Middle frontal gyrus (tissue), 1 donor: ENCODE measurements at regions not wholly inside any gene's neighbourhood (a gene's known extent, or its start where the extent isn't known, plus 50 kb on each side); places are given as distances from the start of the nearest gene placed in this dataset.

Experiments used
- DNase-seq: peaks from one replicate; pipeline ENCODE4 v3.0.0-alpha.2; 2015; ENCODE audit warnings: low spot score; ENCODE audit errors: extremely low spot score

DNA sequence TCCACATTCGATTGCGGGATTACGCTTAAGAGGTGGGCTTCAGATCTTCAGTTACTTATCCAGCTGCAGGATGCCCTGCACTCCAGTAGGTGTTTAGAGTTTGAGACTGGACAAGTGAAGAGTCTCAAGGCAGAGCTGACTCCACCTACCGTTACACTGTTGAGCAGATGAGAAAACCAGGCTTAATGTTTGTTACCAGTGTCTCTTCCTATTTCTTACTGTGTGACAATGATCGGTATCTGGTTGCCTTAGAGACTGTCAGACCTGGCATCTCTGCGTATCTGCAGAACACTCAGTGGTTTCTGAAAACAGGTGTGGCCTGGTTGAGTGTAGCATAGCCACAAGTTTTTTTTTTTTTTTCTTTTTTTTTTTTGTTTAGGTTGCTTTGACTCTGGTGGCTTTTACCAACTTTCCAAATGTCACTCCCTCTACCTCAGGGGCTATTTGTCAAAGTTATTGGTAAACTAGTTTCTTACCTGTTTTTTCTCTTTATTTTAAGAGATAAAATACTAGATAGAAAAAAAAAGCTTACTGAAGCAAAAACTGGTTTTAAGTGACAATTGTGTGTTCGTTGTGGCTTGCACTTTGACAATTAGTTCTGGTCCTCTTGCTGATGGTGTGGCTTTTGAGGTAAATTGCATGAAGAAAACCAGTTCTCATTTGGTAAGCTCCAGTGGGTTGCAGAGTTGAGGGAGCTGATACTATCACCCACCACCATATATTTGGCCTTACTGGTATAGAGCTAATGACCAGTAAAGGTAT is 284.8 kb downstream of the ETS1 start:
- DNase-seq = no peak

DNA sequence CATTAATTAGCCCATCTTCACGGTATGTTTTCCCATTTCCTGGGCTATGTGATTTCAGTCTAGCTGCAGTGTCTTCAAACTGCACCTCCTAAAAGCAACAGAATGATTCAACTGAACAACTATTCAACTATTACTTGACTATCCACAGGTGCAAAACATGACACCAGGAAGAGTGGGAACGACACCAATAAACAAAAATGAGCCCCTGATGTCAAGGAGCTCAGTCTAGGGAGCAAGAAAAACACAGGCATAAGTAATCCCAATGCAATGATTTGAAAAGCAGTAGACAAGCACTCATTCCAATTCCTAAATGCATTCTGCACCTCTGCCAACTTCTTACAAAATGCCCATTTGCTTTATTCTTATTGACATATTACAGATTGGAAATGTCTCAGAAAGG is 285.6 kb downstream of the ETS1 start:
- DNase-seq = no peak

DNA sequence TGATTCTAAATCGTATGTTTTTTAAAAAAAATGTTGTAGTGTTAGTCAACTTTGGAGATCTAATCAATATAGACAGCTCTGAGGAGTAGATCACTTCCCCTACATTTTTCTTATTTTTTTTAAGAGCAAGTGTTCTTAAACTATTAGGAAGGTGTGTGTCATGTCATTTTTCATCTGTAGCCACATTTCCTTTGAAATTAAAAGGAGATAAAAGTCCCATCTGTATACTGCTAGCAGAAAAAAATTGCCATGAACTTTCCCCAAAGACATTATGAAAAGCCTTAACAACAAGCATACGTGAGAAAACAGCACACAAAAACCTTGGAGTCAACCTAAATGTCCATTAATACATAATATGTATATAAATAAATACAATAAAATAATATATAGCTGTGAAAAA is 286.6 kb downstream of the ETS1 start:
- no peak for DNase-seq

DNA sequence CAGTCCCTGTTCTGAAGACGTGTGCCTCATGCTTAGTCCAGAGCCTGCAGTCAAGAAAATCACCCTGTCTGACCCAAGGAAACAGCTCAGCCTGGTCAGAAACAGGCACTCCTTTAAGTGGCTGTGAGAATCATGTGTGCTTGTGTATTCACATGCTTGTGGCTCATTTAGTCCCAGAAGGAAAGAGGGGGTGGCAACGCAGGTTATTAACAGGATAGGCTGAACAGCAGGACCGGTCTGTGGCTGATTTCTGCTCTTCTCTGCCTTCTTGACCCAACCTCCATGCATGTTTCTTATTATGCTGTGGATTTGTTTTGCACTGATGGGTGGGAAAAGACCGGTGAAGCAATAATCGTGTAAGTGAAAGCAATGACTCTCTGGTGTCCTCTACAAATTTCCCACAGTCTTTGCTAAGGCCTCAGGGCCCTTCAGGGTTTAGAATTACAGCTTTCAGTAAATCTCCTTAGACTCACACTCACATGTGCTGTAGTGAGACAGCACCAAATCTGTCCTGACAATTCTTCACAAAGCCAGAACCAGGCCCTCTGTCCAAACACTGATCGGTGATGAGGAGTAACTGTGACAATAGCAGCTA is 288.1 kb downstream of the ETS1 start:
- DNase-seq = no peak

DNA sequence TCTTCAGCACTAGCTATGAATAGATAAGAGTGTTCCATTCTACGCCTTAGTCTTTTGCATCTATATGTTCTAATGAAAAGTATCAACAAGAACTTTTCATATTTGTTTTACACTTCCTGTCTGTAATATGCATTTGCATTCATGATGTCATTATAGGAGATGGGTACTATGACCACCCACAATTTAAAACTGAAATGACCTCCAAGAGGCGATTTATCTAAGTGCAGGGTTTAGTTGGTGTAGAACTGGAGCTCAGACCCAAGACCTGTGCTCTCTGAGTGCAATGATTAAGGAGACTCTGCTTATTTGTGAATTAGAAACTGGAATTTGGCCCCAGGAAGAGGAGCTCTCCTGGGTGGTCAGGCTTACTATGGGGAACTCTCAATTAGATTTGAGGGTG is 289.1 kb downstream of the ETS1 start:
- no peak for DNase-seq

DNA sequence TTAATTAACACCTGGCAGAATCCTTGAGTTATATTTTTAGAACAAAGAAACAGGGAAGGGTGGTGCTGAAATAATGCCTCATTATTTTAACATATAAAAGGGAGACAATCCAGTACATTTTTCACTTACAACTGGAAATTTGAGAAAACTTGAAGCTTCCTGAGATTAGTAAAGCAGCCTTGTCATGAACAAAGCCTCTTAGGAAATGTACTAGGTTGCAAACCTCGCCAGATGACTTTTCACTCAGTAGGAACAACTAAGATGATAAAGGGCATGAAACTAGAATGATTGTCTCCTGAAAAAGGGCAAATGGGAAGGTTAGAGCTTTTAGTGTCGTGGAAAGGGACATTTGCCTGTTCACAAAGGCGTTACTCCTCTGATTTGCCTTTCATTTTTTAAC is 289.6 kb downstream of the ETS1 start:
- no peak for DNase-seq

DNA sequence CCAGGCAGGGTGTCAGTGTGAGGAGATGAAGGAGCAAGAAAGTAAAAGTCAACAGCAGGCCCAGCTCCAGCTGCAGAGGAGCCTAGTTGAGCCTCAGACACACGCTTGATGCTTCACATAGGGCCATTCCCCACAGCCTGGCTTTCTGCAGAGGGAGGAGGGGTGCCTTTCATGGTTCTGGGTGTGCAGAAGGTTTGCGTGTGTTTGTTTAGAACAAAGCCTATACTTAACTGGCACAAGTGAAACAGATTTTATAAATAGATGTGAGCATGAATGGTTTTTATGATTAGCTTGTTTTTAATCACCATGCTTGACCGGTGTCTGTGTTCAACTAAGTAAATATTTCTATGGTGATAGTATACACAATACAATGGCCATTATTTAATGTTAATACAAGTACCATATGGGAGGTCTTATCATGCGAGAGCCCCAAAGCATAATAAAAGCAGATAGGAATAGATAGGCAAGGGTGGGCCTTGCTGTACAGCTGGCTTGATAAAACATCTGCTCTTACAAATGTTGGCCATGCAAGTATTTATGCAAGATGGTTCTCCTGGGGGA is 290.2 kb downstream of the ETS1 start:
- DNase-seq = no peak

DNA sequence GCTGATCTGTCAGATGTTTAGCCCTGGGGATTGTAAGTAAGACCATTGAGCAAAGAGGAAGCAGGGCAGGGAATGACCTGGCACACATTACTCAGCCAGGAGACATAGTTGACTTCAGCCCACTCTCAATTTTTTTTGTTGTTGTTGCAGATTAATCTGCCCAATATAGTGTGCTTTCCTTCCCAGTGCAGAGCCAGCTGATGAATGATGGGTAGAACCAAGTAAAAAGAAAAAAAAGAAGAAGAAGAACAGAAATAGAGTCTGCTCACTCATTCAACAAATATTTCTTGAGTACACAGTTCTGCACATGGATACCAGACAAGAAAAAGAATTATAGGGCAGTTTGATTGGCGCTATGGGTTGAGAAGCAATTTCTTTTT is 292.7 kb downstream of the ETS1 start:
- DNase-seq = no peak

DNA sequence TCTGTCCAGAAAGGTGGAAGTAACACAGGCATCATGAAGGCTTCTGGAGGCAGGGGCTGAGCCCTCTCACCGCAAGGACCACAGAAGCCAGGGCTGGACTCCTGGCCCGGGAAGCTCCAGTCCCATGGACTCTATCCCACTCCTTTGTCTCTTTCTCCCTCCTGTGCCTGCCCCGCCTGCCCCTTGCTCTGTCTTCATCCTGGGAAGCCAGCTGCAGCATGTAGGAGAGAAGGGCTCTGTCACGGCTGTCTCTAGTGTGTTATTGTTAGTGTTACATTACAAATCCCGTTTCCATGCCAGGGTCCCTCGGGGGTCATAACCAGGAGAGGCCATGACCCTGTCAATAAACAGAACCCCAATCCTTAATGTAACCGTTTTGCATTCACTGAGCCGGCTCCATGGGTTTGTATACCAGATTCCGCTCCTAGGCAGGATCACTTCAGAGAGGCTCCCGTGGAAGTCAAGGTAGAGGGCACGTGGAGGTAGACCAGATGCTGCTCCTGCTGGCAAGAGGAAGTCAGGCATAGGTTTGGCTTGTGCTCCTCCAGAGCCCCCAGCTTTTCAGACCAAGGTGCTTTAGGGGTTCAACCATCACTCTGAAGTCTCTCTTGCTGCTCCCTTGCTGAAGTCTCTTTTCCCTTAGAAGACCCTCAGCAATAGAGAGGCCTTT is 293.2 kb downstream of the ETS1 start:
- no peak for DNase-seq

DNA sequence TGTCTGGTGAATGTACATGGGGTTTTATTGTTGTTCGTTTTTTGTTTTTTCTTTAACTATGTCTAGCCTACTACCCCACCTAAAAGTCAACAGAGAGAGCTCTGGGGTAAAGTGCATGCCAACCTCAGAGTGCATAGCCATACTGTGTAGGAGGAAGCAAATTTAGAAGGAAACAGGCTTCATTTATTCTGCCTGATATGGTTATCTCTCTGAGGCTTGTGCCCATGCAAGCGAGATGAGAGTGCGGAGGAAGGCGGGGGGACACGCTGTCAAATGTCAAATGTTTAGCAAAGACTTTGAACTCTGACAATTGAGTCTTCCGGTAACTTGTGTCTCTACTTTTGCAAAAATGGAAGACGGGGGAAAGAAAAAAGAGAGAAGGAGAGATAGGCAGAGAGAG is 295.5 kb downstream of the ETS1 start:
- DNase-seq = no peak

DNA sequence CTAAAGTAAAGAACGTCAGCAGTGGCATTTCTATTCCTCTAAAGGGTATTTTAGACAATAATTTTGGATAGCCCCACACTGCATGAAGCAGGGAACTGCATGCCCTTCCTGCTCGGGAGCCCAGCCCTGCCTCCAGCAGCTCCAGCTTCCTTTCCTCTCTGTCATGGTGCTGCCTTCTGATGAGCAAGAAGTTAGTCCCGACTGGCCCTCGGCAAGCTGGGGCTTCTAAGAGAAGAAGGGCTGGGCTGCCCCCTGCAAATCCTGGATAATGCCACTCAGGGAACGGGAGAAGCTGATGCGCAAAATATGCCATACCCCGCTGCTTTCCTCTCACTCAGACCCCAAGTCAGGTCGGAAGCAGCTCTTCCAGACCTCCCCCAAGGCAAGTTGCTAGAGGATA is 296.4 kb downstream of the ETS1 start:
- no peak for DNase-seq

DNA sequence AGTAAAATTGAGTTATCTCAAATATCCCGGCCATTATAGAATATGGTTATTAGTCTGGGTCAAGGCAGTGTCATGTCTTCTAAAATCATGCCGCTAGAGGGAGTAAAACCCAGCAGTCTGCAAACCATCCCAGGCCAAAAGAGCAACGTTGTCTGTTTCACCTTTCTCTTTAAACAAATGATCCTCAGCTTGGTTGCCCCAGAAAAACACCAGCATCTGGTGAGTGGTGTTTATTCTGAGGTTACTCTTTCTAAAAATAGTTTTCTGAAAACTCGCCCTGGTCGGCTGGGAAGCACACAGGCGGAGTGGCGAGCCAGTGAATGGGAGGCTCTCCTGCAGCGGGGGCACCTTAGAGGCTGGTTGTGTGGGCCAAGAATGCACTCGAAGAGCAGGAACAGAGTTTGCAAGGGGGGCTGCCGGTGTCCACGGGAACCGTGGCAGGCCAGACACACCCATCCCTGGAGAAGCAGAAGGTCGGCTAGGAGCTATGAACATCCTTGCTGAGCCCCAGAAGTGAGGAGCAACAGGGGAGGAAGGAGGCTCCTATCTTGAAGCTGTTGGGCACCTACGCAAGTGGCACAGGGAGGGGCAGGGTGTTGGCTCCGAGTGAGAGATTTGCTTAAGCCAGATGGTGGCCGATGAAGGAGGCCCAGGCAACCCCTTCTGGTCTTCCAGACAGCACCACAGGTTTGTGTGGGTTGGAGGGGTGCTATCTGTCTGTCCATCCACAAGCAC is 297.1 kb downstream of the ETS1 start:
- peak; percentile 54 for DNase-seq

DNA sequence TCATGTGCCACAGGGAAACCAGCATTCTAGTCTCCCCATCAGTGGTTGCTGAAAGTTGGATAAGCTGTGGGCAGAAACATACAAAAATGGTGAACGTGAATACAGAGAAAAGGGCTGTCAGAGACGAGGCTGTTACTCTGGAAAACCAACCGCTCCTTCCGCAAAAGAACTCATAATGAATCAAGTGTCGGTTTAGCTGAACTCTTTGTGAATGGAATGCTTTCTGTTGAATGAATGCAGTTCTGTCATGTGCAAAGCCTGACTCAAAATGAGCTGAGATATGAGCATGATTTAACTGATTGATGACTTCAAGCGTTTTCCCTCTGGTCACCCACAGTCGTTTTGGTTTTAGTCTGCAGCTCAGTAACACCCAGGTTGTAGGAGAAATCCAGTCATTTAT is 298.3 kb downstream of the ETS1 start:
- DNase-seq = no peak

DNA sequence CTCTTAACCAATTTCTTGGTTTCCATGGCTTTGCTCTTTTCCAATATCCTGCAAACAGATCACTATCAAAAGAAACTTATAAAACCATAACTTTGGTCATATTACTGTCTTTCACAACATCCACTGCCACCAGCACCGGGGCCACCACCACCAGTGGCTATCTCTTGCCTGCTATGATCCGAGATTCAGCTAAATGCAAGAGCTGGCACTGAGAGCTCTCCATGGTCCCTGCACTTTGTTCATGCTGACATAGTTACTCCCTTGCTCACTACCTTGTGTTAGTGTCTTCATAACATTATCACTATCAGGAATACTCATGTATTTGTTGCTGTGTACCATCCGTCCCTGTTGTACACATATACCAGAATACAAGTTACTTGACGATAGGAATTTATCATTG is 299.0 kb downstream of the ETS1 start:
- DNase-seq = no peak

DNA sequence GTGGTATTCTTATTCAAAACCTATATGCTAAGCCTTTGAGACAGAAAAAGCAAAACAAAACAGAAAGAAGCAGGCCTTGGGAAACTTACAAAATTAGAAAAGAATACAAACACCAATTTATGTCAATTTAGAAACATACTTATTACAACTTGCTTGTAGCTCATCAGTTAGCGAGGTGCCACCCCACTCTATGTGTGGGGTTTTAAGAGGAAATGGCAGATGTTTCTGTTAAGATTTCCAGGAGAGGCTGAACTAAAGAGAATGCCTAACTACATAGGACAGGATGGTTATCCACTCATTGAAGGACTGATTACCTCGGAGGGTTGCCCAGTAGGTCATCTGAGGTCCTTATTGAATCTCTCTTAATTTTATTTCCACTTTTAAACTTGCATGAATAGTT is 302.0 kb downstream of the ETS1 start:
- DNase-seq = no peak

DNA sequence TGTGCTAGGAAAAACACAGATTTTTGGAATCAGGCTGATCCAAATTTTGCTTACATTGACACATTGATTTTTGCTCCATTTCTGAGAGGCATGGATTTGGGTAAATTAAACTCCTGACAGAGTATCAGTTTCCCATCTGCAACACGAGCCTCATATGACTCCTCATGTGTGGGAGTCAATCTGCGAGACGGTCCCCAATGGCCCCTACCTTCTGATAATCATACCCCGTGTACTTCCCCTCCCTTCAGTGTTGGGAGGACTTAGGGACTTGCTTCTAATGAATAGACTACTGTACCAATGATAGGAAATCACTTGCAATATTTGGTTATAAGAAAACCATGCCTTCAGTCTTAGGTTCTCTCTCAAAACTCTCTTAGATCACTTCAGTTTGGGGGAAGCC is 302.7 kb downstream of the ETS1 start:
- DNase-seq = no peak

DNA sequence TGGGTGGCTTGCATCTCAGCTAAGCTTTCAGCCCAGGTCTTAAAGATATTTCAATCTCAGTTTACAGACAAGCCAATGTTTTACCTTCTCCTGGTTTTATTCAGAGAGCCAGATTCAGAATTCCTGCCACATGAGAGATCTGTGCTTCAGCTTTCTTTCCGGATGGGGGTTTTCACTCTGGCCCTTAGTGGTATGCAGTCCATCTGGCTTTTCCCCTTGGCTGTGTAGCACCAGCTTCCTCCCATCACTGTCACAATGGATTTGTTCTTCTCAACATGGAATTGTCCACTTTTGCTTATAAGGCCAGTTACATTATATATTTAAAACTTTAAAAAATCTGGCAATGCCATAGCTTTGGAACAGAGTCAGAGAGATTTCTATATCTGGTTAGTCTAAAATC is 303.9 kb downstream of the ETS1 start:
- no peak for DNase-seq

DNA sequence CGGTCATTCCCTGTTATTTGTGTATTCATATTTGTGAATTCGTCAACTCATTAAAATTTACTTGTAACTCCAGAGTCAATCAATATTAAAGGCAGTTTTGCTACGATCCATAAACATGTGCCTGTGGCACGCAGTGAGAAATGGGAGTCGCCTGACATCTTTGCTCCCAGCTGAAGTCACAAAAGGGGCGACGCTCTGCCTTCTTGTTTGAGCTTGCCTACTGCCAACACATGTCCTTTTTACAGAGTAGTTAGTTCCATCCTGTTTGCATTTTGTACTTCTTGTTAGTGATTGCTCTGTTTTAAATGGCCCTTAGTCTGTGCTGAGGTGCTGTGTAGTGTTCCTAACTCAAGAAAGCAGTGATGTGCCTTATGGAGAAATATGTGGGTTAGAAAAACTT is 305.3 kb downstream of the ETS1 start:
- DNase-seq = no peak

DNA sequence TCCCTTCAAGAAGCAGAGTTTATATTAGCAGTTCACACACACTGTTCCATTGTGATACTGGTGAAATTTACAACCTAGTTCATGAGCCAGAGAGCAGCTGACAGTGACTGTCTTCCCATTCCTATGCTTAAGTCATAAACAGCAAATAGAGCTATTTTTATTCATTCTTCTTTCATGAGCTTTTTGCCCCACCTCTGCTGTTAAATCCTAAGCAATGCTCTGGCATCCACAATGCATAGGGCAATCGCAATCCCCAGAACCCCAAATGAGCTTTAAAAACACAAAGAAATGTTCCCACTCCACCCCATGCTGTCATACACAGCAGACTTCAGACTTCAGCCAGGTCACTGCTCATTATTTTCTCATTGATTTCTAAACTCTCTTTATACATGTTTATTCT is 307.5 kb downstream of the ETS1 start:
- no peak for DNase-seq

DNA sequence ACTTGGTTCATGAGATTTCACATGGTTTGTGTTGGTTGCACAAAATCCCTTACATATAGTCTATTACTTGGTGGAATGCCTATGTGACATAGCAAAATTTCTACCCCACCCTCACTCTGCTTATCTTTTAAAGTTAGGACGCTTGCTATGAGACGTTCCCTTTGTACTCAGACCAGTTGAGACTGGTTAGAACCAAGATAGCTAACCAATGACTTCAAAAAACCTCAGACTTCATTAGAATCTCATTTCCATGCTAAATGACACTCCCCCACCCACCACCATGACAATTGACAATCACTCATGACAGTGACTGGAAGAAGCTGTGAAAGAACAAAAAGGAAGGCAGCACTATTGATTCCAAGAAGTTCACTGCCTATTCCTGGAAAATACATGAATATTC is 313.6 kb downstream of the ETS1 start:
- no peak for DNase-seq

DNA sequence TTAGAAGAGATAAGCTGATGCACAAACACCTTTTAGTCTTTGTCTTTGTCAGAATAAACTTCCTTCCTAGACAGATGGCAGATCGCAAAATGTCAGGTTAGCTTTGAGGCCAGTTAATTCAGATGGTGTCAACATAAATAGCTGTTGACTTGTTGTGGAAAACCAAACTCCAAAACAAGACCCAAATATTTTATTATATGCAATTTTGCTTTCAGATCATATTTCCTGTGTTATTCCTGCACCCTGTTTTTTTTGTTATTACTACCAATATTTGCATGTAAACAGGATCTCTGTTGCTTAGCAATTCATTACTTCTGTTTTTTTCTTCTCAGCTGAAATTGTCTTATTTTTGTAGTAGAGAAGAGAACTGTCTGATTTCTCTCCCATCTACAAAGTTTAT is 316.0 kb downstream of the ETS1 start:
- DNase-seq = no peak

DNA sequence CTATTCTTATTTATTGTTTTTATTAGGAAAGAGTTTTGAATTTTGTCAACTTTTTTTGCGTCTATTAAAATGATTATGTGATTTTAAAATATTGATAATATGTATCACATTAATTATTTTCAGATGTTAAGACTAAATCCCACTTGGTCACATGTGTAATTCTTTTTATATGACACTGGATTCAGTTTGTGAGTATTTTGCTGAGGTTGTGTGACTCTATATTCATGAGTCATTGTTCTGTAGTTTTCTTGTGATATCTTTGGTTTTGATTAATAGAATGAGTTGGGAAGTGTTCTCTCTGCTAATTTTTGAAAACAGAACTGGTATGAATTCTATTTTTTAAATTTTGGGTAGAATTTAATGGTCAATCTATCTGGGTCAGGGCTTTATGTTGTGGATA is 317.9 kb downstream of the ETS1 start:
- no peak for DNase-seq
